GM18858 (cell line): ENCODE measurements at regions not wholly inside any gene's neighbourhood (a gene's known extent, or its start where the extent isn't known, plus 50 kb on each side); places are given as distances from the start of the nearest gene placed in this dataset.

Experiments used
- ATAC-seq: cut with Tn5 transposase; IDR thresholded peaks from one replicate; pipeline ENCODE4 v1.9.1; 2021; ENCODE audit not compliant: unreplicated experiment

DNA sequence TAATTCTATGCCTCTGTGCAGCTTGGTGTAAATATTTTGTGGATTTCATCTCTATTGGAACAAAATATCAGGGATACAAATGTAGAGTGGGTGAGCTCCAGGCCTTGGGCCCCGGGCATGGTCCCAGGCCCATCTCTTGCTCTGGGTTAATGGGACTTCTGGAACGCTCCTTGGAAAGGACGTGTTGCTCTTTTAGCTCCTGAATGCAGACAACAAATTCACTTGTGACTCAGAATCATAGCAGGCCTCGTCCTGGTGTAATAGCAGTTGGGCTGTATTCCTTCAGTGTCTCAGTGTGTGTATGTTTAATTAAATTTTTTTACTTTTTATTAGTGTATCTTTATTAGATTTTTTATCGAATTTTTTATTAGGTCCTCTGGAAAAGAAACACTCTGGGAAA, 266.7 kb upstream of the C2CD4B start:
- ATAC-seq = no peak

DNA sequence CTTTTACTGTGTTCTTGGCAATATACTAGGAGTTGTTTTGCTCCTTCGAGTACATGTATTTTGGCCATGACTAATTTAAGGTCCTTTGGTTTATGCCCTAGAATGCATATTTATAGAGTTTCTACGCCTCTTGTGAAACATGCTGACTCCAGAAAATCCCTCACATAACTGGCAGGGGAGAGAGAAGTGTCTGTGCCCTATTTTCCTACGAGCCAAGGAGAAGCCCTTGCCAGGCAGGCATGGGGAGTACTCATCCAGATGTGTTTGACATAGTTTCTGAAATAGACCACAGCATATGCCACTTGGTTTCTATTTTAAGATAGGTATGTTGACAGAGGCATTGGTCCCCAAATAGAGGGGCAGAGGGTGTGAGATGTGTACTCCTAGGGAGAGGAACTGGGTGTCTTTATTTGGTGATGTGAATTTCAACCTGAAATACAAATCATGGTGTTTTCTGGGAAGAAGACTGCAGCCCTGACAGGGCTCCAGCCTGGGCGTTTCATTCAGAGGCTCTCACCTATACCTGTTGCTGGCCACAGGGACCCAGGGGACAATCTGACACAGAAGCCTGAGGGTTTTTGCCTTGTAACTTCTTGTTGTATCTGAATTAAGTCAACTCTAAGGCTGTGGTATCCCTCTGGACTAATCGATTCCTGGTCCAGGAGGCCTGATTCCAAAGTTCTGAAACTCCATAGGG, 267.8 kb upstream of the C2CD4B start:
- ATAC-seq = no peak

DNA sequence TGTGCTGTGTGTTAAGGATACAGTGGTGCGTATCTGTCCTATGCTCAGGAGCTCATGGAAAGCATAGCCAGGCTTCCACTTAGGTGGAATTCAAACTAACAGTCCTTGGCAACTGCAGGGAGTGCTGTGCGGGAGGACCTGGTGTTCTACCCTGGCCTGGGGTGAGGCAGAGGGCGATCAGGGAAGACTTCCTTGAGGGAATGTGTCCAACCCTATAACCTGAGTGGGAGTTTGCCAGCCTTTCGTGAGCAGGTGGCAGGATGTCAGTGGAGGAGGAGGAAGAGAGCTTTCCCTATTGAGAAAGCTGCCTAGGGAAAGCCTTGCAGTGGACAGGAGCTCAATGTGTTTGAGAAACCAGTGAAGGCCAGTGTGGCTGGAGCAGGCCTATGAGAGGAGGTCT, 271.1 kb upstream of the C2CD4B start:
- no peak for ATAC-seq

DNA sequence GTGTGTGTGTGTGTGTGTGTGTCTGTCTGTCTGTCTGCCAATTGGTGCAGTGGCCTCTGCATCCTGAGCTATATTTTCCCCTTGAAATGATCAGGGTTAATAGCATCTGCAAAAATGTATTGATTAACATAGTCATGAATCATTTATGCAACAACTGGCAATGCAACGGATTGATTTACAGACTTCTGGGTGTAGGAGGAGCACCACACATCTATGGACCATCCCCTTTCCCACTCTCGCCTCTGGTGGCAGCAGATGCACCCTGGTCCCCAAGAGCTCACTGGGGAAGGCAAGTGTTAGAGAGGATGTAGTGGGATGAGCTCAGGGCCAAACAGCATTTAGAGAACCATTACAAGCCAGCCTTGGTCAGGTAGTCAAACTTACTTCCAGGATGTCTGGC, 272.7 kb upstream of the C2CD4B start:
- no peak for ATAC-seq

DNA sequence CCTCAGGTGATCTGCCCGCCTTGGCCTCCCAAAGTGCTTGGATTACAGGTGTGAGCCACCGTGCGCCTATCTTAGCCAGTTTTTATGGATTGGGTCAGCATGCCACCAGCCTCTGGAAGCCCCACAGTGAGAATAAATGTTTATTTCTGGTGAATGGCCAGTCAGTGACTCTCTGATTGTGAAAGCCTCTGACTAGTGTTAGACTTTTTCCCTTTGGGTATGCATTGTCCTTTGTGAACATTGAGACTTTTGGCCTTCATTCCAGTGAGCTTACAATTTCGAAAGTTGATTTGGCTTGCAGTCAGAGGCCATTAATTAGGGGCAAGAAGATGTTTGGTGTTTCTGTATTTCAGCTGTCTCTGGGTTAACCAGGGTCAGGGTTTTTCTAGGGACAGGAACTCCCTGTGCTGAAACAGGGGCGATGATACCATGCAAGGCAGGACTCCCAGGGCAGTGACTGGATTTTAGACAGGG, 274.5 kb upstream of the C2CD4B start:
- ATAC-seq = no peak

DNA sequence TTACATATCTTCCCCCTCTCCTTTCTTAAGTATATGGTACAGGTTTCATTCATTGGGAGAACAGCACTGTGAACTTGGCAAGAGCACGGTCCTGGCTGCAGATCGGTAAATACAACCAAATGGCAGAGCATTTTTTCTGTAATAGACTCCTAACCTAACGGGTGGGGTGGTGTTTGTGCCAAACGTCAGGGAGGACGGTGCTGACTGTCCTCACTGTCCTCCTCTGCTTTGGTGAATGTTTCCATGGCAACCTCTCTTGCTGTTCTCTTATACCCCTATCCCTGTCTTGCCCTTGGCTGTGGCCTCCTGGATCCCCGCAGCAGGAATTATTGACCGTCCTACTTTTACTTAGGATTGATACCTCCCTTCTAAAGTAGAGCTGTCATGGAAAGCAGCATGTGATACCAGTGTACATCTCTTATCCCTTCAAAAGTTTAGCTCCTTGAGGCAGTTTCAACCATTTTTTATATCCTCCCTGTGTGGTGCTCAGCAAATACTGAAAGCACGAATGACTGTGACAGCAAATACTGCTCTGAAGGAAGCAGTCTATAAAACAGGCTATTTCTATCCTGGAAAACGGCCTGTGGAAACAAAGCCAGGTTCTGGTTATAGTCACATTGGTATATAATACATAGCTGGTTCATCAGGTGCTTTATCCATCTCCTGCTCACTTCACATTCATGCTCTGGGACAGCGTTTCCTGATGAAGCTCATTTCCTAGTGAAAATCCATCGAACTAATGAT, 275.4 kb upstream of the C2CD4B start:
- ATAC-seq = no peak

DNA sequence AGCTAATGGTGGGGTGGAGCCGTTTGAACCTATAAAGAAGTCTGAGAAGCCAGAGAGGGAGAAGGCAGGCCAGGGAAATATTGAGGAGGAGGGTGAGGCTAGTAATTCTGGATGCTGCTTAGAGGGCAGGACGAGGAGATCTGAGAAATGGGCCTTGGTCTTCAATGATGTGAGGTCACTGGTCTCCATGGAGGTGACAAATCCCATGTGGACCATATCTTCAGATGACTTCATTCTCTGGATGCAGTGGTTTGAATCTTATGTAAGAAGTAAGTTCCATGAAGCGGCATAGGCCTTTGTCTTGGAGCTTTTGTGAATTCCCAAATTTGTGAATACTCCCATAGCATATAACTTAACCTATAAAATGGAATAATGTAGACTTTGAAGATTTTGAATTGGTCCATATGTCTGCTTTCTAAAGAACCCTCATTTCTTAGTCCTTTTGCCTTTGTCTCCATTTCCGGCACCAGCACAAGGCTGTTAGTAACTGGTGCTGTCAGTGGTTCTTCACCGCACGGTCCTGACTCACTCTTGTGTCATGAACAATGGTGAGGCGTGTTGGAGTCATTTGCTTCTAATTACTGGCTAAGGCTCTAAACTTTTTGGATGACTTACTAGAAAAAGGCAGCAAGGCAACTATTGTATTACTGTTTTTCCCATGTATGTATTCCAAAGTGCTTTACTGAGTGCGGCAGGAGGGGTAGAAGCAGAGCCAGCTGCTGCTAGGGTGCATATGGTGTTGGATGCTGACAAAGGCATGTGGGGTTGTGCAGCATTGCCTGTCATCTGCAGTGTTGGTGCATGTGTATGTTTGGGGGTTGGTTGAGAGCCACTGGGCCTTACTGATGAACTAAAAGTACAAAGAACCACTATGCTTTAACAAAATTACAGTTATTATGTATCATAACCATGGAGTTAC, 279.3 kb upstream of the C2CD4B start:
- no peak for ATAC-seq

DNA sequence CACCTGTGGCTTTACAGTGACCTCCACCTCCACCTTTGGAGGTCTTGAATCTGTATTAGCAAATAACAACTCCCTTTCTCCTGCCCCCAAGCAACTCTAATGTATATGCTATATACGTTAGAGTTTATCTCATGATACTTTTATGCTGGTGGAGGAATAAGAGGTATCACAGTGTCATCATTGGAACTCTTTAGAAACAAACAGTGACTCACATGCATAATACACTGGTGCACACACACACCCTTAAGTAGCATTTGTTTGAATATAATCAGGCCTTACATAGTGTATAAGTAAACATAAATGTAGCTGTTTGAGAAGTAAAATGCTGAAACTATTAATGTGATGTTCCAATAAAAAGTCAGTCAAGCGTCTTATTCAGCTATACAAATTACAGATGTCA, 280.2 kb upstream of the C2CD4B start:
- ATAC-seq = no peak

DNA sequence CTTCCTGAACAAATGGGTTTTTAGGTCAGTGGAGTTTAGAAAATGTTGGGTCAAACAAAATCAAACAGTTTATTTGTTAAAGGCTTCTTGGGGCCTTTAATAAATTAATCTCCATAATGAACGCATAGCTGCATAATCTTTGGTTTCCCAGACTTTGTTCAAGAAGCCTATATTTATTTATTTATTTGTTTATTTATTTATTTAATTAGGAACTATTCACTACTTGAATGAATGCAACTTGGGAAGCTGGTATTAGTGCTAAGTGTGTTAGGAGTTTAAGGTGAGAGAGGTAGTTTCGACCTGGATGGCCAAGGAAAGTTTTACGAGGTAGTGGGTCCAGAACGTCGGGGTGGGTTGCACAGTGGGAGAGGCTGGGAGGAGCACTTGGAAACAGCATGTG, 281.9 kb upstream of the C2CD4B start:
- no peak for ATAC-seq

DNA sequence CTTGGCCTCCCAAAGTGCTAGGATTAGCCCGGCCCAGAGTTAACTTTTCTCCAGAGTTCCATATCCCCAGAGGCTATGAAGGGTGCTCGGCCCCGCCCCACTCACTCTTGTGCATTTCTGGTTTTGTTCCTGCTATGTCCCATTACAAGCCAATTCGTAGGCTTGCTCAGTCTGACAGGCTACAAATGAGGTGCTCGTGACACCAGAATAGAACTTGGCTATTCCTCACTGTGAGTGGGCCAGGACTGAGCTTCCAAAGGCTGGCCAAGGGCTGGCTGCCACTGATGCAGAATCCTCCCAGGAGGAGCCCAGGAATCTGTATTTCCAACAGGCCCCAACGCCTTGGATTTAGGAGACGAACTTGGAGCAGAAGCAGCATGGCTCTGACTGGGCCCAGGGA, 282.7 kb upstream of the C2CD4B start:
- ATAC-seq = no peak

DNA sequence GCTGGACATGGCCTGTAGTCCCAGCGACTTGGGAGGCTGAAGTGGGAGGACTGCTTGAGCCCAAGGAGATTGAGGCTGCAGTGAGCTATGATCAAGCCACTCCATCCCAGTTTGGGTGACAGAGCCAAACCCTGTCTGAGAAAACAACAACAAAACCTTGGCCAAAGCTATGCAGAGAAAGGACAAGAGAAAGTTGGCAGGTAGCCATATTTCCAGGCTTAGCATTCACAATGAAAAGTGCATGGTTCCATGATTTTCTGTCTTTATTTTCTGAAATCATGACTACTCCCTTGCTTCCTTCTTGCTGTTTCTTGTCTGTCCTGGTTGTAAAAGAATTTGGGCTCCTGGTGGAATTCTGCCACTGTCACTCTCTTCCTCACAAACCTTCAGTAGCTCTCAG, 284.6 kb upstream of the C2CD4B start:
- no peak for ATAC-seq

DNA sequence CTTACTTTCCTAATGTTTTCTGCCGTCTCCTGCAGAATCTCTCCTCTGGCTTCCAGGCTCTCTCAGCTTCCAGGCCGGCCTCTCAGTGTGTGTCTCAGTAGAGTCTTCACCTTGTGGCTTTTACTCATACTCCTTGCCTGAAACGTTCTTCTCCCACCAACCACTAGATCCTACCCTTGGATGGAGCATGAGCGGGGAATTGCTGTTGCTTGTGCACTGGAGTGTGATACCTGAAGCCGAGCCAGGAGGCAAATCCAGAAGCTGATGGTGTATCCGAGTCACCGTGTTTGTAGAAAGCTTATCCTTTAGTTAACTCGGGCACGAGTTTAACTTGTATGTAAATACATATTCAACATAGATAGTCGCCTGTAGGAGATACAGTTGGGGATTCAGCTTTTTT, 285.0 kb upstream of the C2CD4B start:
- no peak for ATAC-seq

DNA sequence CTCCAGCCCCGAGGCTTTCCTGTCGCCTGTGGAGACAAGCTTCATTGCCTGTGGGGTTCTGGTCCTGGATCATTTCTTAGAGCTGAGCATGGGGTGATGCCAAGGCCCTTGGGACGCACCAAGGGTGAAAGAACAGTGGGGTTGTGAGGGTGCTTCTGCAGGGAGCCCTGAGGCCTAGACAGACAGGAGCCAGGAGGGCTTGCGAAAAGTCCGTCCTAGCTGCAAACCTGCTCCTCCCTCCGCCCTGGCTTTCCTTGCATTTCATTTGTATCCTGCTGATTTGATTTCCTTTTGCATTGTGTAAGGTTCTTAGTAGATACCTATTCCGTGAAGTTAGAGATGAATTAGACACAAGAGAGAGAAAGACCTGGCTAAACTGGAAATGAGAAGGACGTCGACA, 286.9 kb upstream of the C2CD4B start:
- no peak for ATAC-seq

DNA sequence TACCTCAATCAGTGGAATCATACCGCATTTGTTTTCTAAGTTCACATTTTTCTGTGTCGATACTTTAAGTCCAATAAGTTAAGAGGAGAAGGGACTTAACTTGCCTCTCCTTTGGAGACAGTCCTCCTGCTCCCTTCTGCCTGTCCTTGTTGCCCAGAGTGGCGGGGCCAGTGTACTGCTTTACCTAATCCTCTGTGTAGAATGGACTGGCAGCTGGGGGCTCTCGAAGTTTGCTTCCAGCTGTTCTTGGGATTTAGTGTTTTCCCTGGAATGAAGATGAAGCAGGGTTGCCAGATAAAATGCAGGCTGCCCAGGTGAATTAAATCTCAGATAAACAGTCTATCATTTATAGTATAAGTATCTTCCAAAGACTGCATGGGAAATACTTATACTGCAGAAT, 287.6 kb upstream of the C2CD4B start:
- no peak for ATAC-seq

DNA sequence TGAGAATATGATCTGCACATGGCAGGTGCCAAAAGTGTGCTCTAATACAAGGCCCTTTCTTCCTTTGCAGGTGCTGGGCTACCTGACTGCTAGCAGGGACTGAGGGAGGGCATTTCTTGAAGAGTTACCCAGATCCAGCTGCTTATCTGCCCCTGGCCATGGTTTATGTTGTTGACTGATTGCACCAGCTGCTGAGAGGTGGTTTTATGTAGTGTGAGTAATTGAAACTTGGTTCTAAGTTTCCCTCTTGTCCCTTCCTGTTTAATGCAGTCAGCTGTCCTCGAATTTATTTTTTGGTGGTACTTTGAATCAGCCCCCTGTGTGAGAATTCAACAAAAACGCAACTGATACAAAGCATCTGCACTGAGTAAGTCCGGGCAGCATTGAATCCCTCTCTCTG, 288.3 kb upstream of the C2CD4B start:
- no peak for ATAC-seq

DNA sequence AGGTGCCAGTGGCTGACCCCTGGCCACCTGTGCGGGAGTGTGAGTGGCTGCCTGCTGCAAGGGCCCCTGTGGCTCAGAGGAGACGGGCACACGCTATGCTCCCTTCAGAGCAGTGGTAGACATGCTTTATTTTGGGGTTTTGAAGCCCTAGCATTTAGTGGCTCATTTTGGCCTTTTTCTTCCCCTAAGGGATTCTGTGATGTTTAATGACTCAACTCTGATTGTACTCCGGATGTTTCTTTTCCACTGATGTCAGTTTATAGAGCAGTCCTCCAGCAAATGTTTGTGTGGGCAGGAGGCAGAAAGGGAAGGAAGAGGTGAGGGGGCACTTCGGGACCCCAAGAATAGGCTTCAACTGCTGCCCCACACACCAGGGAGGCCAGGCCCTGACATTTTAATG, 288.9 kb upstream of the C2CD4B start:
- no peak for ATAC-seq

DNA sequence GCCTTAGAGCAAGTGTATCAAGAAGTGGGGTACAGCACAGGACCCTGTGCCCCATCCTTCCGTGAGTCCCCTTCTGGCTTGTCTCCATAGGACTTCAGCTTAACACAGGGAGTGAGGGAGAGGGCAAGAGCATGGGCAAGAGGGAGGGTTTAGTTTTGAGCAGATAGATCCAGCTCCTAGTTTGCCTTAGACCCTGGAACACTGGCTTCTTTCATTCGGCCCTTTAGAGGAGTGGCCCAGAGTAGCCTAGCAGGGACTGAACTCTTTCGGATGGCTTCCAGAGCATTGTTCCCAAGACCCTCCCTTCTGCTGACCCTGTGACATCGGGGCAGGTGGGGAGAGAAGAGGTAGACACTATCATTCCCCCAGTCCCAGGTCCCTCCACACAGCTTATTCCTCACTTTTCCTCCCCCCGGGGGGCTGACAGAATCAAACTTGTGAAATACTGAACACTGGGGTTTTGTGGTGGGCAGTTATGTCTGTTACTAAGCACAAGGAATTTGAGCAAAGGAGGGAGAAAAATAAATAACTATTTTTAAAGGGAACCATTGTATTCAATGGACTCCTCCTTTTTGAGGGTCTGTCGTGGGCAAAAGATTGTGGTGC, 289.6 kb upstream of the C2CD4B start:
- ATAC-seq = no peak

DNA sequence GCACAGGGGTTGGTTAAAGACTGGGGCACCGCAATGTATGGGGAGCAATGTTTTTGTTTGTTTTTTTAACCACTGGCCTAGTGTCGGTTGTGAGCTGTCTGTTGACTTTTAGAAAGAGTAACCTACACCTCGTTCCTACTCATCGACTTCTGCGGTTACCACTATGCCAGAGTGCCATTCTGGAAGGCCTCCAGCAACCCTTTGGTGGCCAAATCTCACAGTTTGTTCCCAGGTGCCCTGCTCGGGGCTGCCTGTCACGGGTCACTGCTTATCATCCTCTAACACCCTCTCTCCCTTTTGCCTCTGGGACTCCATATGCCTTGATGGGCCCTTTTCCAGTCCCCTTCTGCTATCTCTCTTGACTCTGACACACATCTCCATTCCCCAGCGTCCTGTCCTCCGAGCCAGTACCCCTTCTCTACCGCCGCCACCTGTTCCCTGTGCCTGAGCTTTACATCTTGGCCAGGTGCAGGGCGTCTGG, 290.4 kb upstream of the C2CD4B start:
- no peak for ATAC-seq

DNA sequence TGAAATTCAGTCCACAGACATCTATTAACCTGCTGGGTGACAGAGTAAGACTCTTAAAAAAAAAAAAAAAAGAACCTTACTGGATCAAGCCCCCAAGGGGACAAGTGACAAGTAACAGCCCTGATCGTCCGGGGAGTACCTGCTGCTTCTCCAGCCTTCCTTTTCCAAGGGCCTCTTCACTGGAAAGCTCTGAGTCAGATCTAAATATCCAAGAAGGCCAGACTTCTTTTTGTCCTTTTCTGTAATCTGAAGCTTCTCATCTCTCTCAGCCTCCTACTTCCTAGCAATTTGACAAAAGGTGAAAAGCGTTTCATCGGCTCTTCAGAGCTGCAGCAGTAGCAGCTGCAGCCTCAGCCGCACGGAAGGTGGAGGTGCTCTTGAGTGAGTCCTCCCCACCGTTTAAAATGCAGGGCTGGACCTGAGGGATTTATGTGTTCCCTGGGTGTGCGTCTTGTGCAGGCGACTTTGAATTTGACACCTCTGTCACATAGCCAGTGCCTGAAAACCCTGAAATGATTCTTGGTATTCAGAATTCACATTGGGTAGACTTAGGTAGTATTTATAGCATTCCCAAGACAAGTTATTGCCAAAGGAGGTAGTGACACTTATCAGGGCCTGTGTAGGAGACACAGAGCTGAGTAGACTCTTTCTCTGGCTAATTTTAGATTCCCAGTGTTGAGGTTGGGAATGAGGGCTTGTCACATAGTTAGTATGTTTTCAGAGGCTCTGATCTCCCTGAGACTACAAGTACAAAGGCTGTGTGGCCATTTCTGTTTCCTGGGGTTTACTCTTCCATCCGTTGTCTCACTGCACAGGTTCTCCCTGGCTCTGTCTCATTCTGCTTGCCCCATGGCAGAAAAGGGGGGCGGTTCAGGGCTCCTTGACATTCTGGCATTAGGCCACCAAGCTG, 291.2 kb upstream of the C2CD4B start:
- ATAC-seq = no peak

DNA sequence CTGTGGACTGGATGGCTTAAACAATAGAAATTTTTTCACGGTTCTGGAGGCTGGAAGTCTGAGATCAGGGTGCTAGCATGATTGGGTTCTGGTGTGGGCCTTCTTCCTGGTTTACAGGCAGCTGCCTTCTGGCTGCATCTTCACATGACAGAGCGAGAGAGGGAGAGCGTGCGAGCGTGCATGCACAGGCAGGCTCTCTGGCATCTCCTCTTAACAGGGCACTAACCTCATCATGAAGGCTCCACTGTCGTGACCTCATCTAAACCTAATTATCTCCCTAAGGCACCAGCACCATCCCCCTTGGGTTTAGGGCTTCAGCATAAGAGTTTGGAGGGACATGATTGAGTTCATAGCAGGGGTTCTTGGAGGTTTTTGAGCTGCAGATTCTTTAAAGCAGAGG, 292.0 kb upstream of the C2CD4B start:
- no peak for ATAC-seq
